Endothelial cell of umbilical vein (primary cell): ENCODE measurements at regions not wholly inside any gene's neighbourhood (a gene's known extent, or its start where the extent isn't known, plus 50 kb on each side); places are given as distances from the start of the nearest gene placed in this dataset.

Source experiments
- BruUV-seq: library from RNA; stranded (reverse); fragments of 400-500 nt; replicated peaks from 2 replicates; lab custom pipeline; 2021; lab: Mats Ljungman, UMichigan
- CTCF ChIA-PET: fragments of 300-600, 350-600 bp; sonication (Branson Sonifier 250); formaldehyde crosslinking; loops from one replicate; lab custom pipeline; 2021; ENCODE audit warnings: antibody characterized with exemption, inconsistent platforms; lab: Charles Lee
- POLR2A ChIA-PET: fragments of 300-600, 350-600 bp; sonication (Branson Sonifier 250); formaldehyde crosslinking; loops from one replicate; lab custom pipeline; 2021; ENCODE audit warnings: antibody characterized with exemption, inconsistent platforms; lab: Charles Lee
- DNase-seq: peaks from one replicate; pipeline ENCODE4 v3.0.0-alpha.2; 2011; ENCODE audit warnings: low read depth, low spot score
- FAIRE-seq: peaks from 2 replicates; lab custom pipeline; 2011; peaks lifted over from hg19 to GRCh38; lab: Jason Lieb, UNC
- H2AFZ ChIP-seq: 2 replicates; pipeline ENCODE4 v1.6.0; 2012; ENCODE audit warnings: low read depth, low read length, control low read depth, inconsistent platforms
- H3K27ac ChIP-seq: 2 replicates; pipeline ENCODE4 v1.5.1; 2011; ENCODE audit warnings: low read depth, mild to moderate bottlenecking, control low read depth, low read length, moderate library complexity; ENCODE audit not compliant: insufficient read depth
- H3K27me3 ChIP-seq, 2 experiments: 2 replicates each; pipeline versions ENCODE4 v1.6.0 to v1.6.1; 2011; ENCODE audit warnings: low read length in 2 of 2, mixed read lengths in 1 of 2; ENCODE audit not compliant: control insufficient read depth in 2 of 2, insufficient read depth in 2 of 2
- H3K36me3 ChIP-seq, 2 experiments: 2 replicates in 1 of 2; 3 replicates in 1 of 2; pipeline ENCODE4 v1.5.1; 2011; ENCODE audit warnings: low read length in 2 of 2, mild to moderate bottlenecking in 1 of 2, moderate library complexity in 1 of 2; ENCODE audit not compliant: control insufficient read depth in 2 of 2, insufficient read depth in 2 of 2; ENCODE audit errors: extremely low read depth in 1 of 2
- H3K4me1 ChIP-seq: 3 replicates; pipeline ENCODE4 v1.5.1; 2011; ENCODE audit warnings: mild to moderate bottlenecking, low read length; ENCODE audit not compliant: control insufficient read depth, insufficient read depth; ENCODE audit errors: extremely low read depth
- H3K4me2 ChIP-seq: 2 replicates; pipeline ENCODE4 v1.6.1; 2011; ENCODE audit warnings: low read length, control low read depth, mixed read lengths; ENCODE audit not compliant: insufficient read depth
- H3K4me3 ChIP-seq, 3 experiments: fragments of 200-600 bp in 1 of 3; sonication (generic), shearing (Covaris generic) in 1 of 3; replicated peaks in 1 of 3; 2 replicates each; pipeline ENCODE4 v1.5.1; 2011 to 2016; ENCODE audit warnings: control low read depth in 3 of 3, low read length in 3 of 3, mild to moderate bottlenecking in 2 of 3, inconsistent platforms in 1 of 3, low read depth in 1 of 3, moderate library complexity in 1 of 3; ENCODE audit not compliant: insufficient read depth in 1 of 3
- H3K79me2 ChIP-seq: 2 replicates; pipeline ENCODE4 v1.6.0; 2012; ENCODE audit warnings: low read length, inconsistent platforms; ENCODE audit not compliant: control insufficient read depth, insufficient read depth
- H3K9ac ChIP-seq: replicated peaks from 2 replicates; pipeline ENCODE3; 2011; ENCODE audit warnings: low read length, control low read depth; ENCODE audit not compliant: insufficient read depth; ENCODE audit errors: extremely low read depth
- H3K9me1 ChIP-seq: replicated peaks from 3 replicates; pipeline ENCODE4 v1.6.0; 2011; ENCODE audit warnings: mild to moderate bottlenecking, low read length; ENCODE audit not compliant: control insufficient read depth, insufficient read depth; ENCODE audit errors: extremely low read depth
- H3K9me3 ChIP-seq: replicated peaks from 2 replicates; pipeline ENCODE4 v1.5.1; 2012; ENCODE audit warnings: low read length, inconsistent platforms; ENCODE audit not compliant: control insufficient read depth, insufficient read depth
- H4K20me1 ChIP-seq: replicated peaks from 2 replicates; pipeline ENCODE3; 2011; ENCODE audit warnings: mild to moderate bottlenecking, low read length; ENCODE audit not compliant: control insufficient read depth, insufficient read depth; ENCODE audit errors: extremely low read depth
- EZH2 ChIP-seq: IDR thresholded peaks from 2 replicates; pipeline ENCODE4 v1.6.1; 2012; ENCODE audit warnings: borderline replicate concordance, low read depth, mild to moderate bottlenecking, moderate library complexity, low read length, inconsistent platforms; ENCODE audit not compliant: severe bottlenecking
- FOS ChIP-seq: IDR thresholded peaks from 2 replicates; pipeline ENCODE4 v1.6.1; 2011; ENCODE audit warnings: mild to moderate bottlenecking, low read length, moderate library complexity, borderline replicate concordance; ENCODE audit not compliant: insufficient read depth
- GATA2 ChIP-seq: IDR thresholded peaks from 2 replicates; pipeline ENCODE4 v1.7.0; 2011; ENCODE audit warnings: low read depth, mild to moderate bottlenecking, moderate library complexity, mixed read lengths, low read length; ENCODE audit not compliant: insufficient read length, insufficient read depth
- JUN ChIP-seq: IDR thresholded peaks from 2 replicates; pipeline ENCODE4 v1.6.1; 2011; ENCODE audit warnings: borderline replicate concordance, low read depth; ENCODE audit not compliant: insufficient read length, insufficient read depth
- MYC ChIP-seq: IDR thresholded peaks from one replicate; pipeline ENCODE4 v1.6.1; 2011; ENCODE audit warnings: mild to moderate bottlenecking, low read depth, low read length
- POLR2A ChIP-seq: IDR thresholded peaks from 2 replicates; pipeline ENCODE4 v1.6.1; 2012; ENCODE audit warnings: low read depth, mild to moderate bottlenecking, control low read depth, low read length
- POLR2AphosphoS5 ChIP-seq: IDR thresholded peaks from 2 replicates; pipeline ENCODE4 v1.6.1; 2012; ENCODE audit warnings: low read depth, mild to moderate bottlenecking, control low read depth, low read length, moderate library complexity; ENCODE audit not compliant: insufficient read depth
- dilution Hi-C: fragments of 300-500 bp; cut with MboI; formaldehyde crosslinking; loops from one replicate; pipeline ENCODE4 v1.15.0; 2019; ENCODE audit warnings: low sequenced_read_pairs; ENCODE audit not compliant: extremely low pct_ligation_motif_present
- intact Hi-C: fragments of 100-400 bp; cut with micrococcal nuclease; formaldehyde crosslinking; loops from one replicate; pipeline ENCODE4 v1.10.0; 2022
- TF ChIP-seq, protein P1 (sequence below), 2 donors: IDR thresholded peaks; 1 replicate in 1 of 2; 2 replicates in 1 of 2; pipeline ENCODE4 v1.5.1; 2011; ENCODE audit warnings: low read length in 2 of 2, mild to moderate bottlenecking in 2 of 2, moderate library complexity in 2 of 2, control low read depth in 1 of 2, inconsistent platforms in 1 of 2, low read depth in 1 of 2; ENCODE audit not compliant: insufficient read depth in 1 of 2; ENCODE audit errors: extremely low read depth in 1 of 2
- TF ChIP-seq, protein P2 (sequence below): IDR thresholded peaks from 2 replicates; pipeline ENCODE4 v1.6.1; 2011; ENCODE audit not compliant: insufficient read depth, insufficient read length

DNA sequence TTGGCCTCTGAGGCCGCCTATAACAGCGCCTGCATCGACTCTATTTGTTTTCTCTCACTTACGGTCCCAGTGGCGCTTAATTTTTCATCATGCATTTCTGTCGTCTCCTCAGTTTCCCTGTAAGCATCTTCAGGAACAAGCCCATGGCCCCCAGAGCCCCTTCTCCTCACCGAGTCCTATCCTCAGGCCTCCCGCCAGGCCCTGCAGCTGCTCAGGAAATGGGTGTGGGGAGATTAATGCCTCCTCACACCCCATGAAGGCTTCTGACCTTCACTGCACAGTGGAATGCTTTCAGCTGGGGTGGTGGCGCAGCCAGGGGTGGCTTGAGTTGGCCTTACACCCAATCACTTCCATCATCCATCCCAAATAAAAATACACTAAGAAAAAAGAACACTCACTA, 260.4 kb downstream of the FAM43A start:
- DNase-seq (no peak), FAIRE-seq (no peak)
- Histone ChIP-seq H3K27me3 (no peaks in the 10 kb centered on the region), H3K9ac (no peak overlapping the region), H3K36me3 (no peaks in the 10 kb centered on the region), H4K20me1 (no peaks in the 10 kb centered on the region), H2AFZ (no peak overlapping the region), H3K9me1 (no peaks in the 10 kb centered on the region), H3K27ac (no peak overlapping the region), H3K4me2 (no peak overlapping the region), H3K4me1 (no peaks in the 10 kb centered on the region), H3K79me2 (no peaks in the 10 kb centered on the region), H3K9me3 (peaks cover 5% of the 10 kb centered on the region), H3K4me3 (no peak overlapping the region)
- TF ChIP-seq EZH2 (no peak), POLR2A (no peak), FOS (no peak), MYC (no peak), GATA2 (no peak), POLR2AphosphoS5 (no peak), JUN (no peak)
- TF ChIP-seq, protein P1, sequence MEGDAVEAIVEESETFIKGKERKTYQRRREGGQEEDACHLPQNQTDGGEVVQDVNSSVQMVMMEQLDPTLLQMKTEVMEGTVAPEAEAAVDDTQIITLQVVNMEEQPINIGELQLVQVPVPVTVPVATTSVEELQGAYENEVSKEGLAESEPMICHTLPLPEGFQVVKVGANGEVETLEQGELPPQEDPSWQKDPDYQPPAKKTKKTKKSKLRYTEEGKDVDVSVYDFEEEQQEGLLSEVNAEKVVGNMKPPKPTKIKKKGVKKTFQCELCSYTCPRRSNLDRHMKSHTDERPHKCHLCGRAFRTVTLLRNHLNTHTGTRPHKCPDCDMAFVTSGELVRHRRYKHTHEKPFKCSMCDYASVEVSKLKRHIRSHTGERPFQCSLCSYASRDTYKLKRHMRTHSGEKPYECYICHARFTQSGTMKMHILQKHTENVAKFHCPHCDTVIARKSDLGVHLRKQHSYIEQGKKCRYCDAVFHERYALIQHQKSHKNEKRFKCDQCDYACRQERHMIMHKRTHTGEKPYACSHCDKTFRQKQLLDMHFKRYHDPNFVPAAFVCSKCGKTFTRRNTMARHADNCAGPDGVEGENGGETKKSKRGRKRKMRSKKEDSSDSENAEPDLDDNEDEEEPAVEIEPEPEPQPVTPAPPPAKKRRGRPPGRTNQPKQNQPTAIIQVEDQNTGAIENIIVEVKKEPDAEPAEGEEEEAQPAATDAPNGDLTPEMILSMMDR (IDR thresholded peaks at IDR 0.05; ENCODE audit: extremely low read depth in 1 of 2, insufficient read depth in 1 of 2, low read depth in 1 of 2, low read length in 2 of 2), result no peak
- TF ChIP-seq, protein P2, sequence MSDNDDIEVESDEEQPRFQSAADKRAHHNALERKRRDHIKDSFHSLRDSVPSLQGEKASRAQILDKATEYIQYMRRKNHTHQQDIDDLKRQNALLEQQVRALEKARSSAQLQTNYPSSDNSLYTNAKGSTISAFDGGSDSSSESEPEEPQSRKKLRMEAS, result no peak
- BruUV-seq, result no TSS peak
- POLR2A ChIA-PET, result no interaction called here
- intact Hi-C loops (no loop called here), dilution Hi-C loops (no loop called here)
- CTCF ChIA-PET, result no interaction called here
